BJ (cell line): ENCODE measurements at regions not wholly inside any gene's neighbourhood (a gene's known extent, or its start where the extent isn't known, plus 50 kb on each side); places are given as distances from the start of the nearest gene placed in this dataset.

Experiments
- CTCF ChIA-PET: fragments of 350-600 bp; formaldehyde crosslinking; extraction: SDS; loops from one replicate; lab custom pipeline; 2021; ENCODE audit warnings: antibody characterized with exemption, inconsistent platforms; lab: Yijun Ruan, JAX
- POLR2A ChIA-PET: fragments of 300-600 bp; sonication (Branson Sonifier 250); formaldehyde crosslinking; extraction: SDS; loops from one replicate; lab custom pipeline; 2021; ENCODE audit warnings: antibody characterized with exemption; lab: Charles Lee
- DNase-seq: peaks from one replicate; pipeline ENCODE4 v3.0.0-alpha.2; 2011; ENCODE audit warnings: low read depth
- H3K27me3 ChIP-seq: 2 replicates; pipeline ENCODE4 v1.6.0; 2011; ENCODE audit warnings: low read length; ENCODE audit not compliant: control insufficient read depth, insufficient read depth
- H3K36me3 ChIP-seq: 2 replicates; pipeline ENCODE4 v1.5.1; 2011; ENCODE audit warnings: low read length; ENCODE audit not compliant: control insufficient read depth, insufficient read depth
- H3K4me3 ChIP-seq: 2 replicates; pipeline ENCODE4 v1.5.1; 2011; ENCODE audit warnings: low read depth, mild to moderate bottlenecking, control low read depth, low read length
- CTCF ChIP-seq: IDR thresholded peaks from 2 replicates; pipeline ENCODE4 v1.5.1; 2011; ENCODE audit warnings: low read depth, mild to moderate bottlenecking, control low read depth, inconsistent platforms, low read length, moderate library complexity; ENCODE audit not compliant: insufficient read depth

GRCh38 chr18:7476386-7476785 lies 90.7 kb upstream of the PTPRM start:
- H3K27me3 ChIP-seq, result no peaks in the 10 kb centered on the region; the same call in 1 of the 2 replicates
- no peak overlapping the region for H3K4me3 ChIP-seq
- POLR2A ChIA-PET, result no interaction called here
- CTCF ChIA-PET, result interaction anchor here (0.8 to 1.7 kb wide), 2 partner anchors 24 to 25 kb away, joined by 3 read pairs; no protein-coding TSS in a partner anchor
- no peak for TF ChIP-seq CTCF
- H3K36me3 ChIP-seq, result no peaks in the 10 kb centered on the region
- no peak for DNase-seq

- CTCF ChIA-PET, result no interaction called here
Measured at GRCh38 chr18:7479756-7480155, 87.4 kb upstream of the PTPRM start.

GRCh38 chr18:7480879-7481278 lies 86.2 kb upstream of the PTPRM start:
- TF ChIP-seq CTCF, result no peak
- POLR2A ChIA-PET, result no interaction called here
- Histone ChIP-seq H3K27me3 (peaks cover 2% of the 10 kb centered on the region; the same call in 1 of the 2 replicates), H3K4me3 (no peak overlapping the region), H3K36me3 (no peaks in the 10 kb centered on the region)
- CTCF ChIA-PET, result interaction anchor here (0.8 to 0.9 kb wide), 2 partner anchors 18 to 20 kb away, joined by 3 read pairs; no protein-coding TSS in a partner anchor
- no peak for DNase-seq

More at GRCh38 chr18:7479756-7480155, 87.4 kb upstream of the PTPRM start:
- Histone ChIP-seq H3K27me3 (peaks cover 2% of the 10 kb centered on the region; the same call in 1 of the 2 replicates), H3K36me3 (no peaks in the 10 kb centered on the region), H3K4me3 (no peak overlapping the region)
- no peak for TF ChIP-seq CTCF
- no peak for DNase-seq
- POLR2A ChIA-PET, result no interaction called here

GRCh38 chr18:7482342-7482741 lies 84.8 kb upstream of the PTPRM start:
- ChIA-PET CTCF (interaction anchor here (0.9 kb wide), 1 partner anchor 20 kb away, joined by 3 read pairs; no protein-coding TSS in a partner anchor), POLR2A (no interaction called here)
- Histone ChIP-seq H3K4me3 (no peak overlapping the region), H3K27me3 (peaks cover 2% of the 10 kb centered on the region; the same call in 1 of the 2 replicates), H3K36me3 (no peaks in the 10 kb centered on the region)
- TF ChIP-seq CTCF, result no peak
- DNase-seq, result no peak

GRCh38 chr18:7485616-7486015 lies 81.5 kb upstream of the PTPRM start:
- ChIA-PET CTCF (interaction anchor here (1.0 to 1.8 kb wide), 2 partner anchors 29 to 33 kb away, joined by 3 to 5 read pairs; no protein-coding TSS in a partner anchor), POLR2A (no interaction called here)
- no peak for TF ChIP-seq CTCF
- H3K27me3 ChIP-seq, result peaks cover 2% of the 10 kb centered on the region; the same call in 1 of the 2 replicates
- no peak for DNase-seq
- no peak overlapping the region for H3K4me3 ChIP-seq
- no peaks in the 10 kb centered on the region for H3K36me3 ChIP-seq
